GM12864 (cell line): ENCODE measurements at regions not wholly inside any gene's neighbourhood (a gene's known extent, or its start where the extent isn't known, plus 50 kb on each side); places are given as distances from the start of the nearest gene placed in this dataset.

Experiments
- DNase-seq: peaks from one replicate; pipeline ENCODE4 v3.0.0-alpha.2; 2011; ENCODE audit warnings: low read depth
- H3K4me3 ChIP-seq: 2 replicates; pipeline ENCODE4 v1.5.1; 2011; ENCODE audit warnings: mild to moderate bottlenecking, low read depth, low read length, control low read depth
- TF ChIP-seq, protein P1 (sequence below): IDR thresholded peaks from 2 replicates; pipeline ENCODE4 v1.5.1; 2011; ENCODE audit warnings: low read depth, mild to moderate bottlenecking, moderate library complexity, low read length, control low read depth, inconsistent platforms; ENCODE audit errors: missing control alignments

DNA sequence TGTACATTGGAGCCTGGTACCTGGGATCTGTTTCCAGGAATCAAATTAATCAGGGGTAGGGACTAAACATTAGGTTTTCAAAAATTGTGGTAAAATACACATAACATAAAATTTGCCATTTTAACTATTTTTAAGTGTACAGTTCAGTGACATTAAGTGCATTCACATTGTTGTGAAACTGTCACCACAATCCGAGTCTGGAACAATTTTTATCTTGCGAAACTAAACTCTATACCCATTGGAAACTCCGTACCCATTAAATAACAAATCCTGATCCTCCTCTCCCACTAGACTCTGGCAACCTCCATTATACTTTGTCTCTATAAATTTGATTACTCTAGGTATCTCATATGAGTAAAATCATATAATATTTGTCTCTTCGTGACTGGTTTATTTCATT is 486.2 kb downstream of the GADD45G start:
- H3K4me3 ChIP-seq = no peak overlapping the region

GRCh38 chr9:90092508-90092907 is 487.7 kb downstream of the GADD45G start:
- no peak for DNase-seq
- no peak overlapping the region for H3K4me3 ChIP-seq
- TF ChIP-seq, protein P1, sequence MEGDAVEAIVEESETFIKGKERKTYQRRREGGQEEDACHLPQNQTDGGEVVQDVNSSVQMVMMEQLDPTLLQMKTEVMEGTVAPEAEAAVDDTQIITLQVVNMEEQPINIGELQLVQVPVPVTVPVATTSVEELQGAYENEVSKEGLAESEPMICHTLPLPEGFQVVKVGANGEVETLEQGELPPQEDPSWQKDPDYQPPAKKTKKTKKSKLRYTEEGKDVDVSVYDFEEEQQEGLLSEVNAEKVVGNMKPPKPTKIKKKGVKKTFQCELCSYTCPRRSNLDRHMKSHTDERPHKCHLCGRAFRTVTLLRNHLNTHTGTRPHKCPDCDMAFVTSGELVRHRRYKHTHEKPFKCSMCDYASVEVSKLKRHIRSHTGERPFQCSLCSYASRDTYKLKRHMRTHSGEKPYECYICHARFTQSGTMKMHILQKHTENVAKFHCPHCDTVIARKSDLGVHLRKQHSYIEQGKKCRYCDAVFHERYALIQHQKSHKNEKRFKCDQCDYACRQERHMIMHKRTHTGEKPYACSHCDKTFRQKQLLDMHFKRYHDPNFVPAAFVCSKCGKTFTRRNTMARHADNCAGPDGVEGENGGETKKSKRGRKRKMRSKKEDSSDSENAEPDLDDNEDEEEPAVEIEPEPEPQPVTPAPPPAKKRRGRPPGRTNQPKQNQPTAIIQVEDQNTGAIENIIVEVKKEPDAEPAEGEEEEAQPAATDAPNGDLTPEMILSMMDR = no peak

More for the DNA sequence above, 486.2 kb downstream of the GADD45G start:
- TF ChIP-seq, protein P1 = no peak
- no peak for DNase-seq

GRCh38 chr9:90095682-90096081 is 490.9 kb downstream of the GADD45G start:
- no peak overlapping the region for H3K4me3 ChIP-seq
- no peak for DNase-seq
- TF ChIP-seq, protein P1 = no peak

DNA sequence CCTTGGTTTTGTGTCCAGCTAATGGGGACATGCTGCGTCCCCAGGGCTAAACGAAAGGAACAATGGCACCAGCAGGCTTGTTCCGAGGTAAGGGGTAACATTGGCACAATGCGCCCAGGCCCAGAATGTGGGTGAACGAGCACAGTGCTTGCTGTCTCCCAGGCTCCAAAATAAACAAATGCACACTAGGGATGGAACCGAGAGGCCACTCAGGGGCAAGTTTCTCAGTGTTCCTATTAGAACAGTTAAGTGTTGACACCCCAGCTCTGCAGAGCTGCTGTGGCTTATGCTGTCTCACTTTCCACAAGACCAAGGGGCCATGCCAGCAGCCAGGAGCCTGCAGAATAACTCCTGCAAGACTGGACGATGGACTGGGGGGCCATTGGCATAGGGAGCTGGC is 492.4 kb downstream of the GADD45G start:
- no peak overlapping the region for H3K4me3 ChIP-seq
- TF ChIP-seq, protein P1 = no peak
- no peak for DNase-seq

DNA sequence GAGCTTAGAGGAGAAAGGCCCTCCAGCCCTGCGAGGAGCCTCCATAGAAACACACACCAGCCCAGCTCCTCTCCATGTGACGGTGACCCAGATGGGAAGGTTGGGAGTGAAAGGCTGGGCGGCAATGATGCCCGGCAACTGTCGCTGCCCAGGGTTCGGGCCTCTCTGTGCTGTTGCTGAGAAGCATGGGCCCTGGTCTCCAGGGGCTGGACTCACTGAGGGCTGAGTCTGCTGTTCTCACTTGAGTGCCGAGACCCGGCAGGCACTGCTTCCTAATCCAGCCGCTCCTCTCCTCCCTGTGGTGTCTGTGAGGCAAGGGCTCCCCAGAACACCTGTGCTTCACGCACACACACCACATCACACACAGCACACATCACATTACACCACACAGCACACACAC is 493.6 kb downstream of the GADD45G start:
- DNase-seq = no peak
- TF ChIP-seq, protein P1 = no peak

DNA sequence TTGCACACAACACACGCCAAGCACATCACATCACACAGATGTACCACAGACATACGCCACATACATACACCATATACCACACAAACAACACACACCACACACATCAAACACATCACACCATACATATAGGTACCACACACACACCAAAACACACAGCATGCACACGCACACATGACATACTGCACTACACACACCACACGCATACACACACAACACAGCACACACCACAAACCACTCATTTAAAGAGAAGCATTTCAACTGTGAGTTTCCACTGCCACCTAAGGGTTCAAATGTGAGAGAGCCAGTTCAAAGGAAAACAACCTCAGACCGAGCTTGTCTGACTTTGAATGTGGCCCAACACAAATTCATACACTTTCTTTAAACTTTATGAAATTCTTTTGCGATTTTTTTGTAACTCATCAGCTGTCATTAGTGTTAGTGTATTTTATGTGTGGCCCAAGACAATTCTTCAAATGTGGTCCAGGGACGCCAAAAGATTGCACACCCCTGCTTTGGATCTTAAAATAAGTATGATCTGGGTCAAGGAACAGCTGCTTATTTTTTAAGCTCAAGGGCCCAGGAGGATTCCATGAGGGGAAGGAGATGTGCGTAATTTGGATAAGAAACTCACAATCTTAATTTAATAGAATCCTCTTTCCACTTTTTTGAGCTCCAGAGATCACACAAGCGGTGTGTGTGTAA is 494.6 kb downstream of the GADD45G start:
- no peak overlapping the region for H3K4me3 ChIP-seq
- DNase-seq = no peak
- TF ChIP-seq, protein P1 = peak; percentile 35

More for the DNA sequence above, 493.6 kb downstream of the GADD45G start:
- H3K4me3 ChIP-seq = no peak overlapping the region

DNA sequence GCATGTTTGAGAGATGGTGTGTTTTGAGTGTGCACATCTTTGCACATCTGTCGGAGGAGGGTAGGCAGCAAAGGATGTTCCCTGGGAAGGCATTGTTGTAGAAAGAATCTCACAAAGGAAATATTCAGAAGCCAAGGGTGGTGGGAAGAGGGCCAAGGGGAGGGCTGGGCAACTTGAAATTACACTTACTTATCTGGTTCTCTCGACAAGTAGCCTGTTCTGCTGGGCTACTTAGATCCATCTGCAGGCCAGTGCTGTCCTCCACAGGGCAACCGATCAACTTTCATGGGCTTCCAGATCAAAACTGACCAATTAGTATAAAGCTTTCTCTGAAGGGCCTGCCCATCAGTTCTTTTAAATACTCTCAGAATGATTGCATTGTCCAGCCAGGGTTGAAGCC is 495.2 kb downstream of the GADD45G start:
- TF ChIP-seq, protein P1 = no peak
- DNase-seq = no peak
- no peak overlapping the region for H3K4me3 ChIP-seq
